Lung (tissue), 11 donors: ENCODE measurements at regions not wholly inside any gene's neighbourhood (a gene's known extent, or its start where the extent isn't known, plus 50 kb on each side); places are given as distances from the start of the nearest gene placed in this dataset.

Source experiments
- ATAC-seq: fragments of 200-7000 bp; cut with Tn5 transposase; one replicate; pipeline ENCODE4 v1.9.1; 2020; ENCODE audit warnings: moderate number of reproducible peaks; ENCODE audit not compliant: insufficient read depth, low FRiP score
- DNase-seq, 3 donors: peaks; one replicate each; pipeline ENCODE4 v3.0.0-alpha.2; 2013 to 2017
- H3K27ac ChIP-seq, 2 donors: one replicate each; pipeline ENCODE4 v1.5.1; 2013; ENCODE audit warnings: mild to moderate bottlenecking in 2 of 2, moderate library complexity in 2 of 2, control low read depth in 1 of 2, inconsistent platforms in 1 of 2, low read depth in 1 of 2, low read length in 1 of 2
- H3K27me3 ChIP-seq, 3 donors: one replicate each; pipeline ENCODE4 v1.5.1; 2013; ENCODE audit warnings: low read length in 2 of 3; ENCODE audit not compliant: control insufficient read depth in 3 of 3, insufficient read depth in 3 of 3
- H3K36me3 ChIP-seq, 4 donors: one replicate each; pipeline ENCODE4 v1.5.1; 2013; ENCODE audit warnings: low read length in 4 of 4, mild to moderate bottlenecking in 1 of 4, moderate library complexity in 1 of 4; ENCODE audit not compliant: control insufficient read depth in 4 of 4, insufficient read depth in 4 of 4
- H3K4me1 ChIP-seq, 5 donors: one replicate each; pipeline ENCODE4 v1.5.1; 2013; ENCODE audit warnings: low read length in 5 of 5, mild to moderate bottlenecking in 2 of 5, moderate library complexity in 1 of 5; ENCODE audit not compliant: control insufficient read depth in 5 of 5, insufficient read depth in 5 of 5
- H3K4me3 ChIP-seq: one replicate; pipeline ENCODE4 v1.5.1; 2013; ENCODE audit warnings: mild to moderate bottlenecking, control low read depth, moderate library complexity
- H3K9ac ChIP-seq, 2 donors: one replicate each; pipeline ENCODE4 v1.5.1; 2013; ENCODE audit warnings: low read length in 2 of 2, control low read depth in 1 of 2; ENCODE audit not compliant: insufficient read depth in 1 of 2
- H3K9me3 ChIP-seq, 4 donors: one replicate each; pipeline ENCODE4 v1.5.1; 2013; ENCODE audit warnings: low read length in 3 of 4, mild to moderate bottlenecking in 1 of 4, moderate library complexity in 1 of 4; ENCODE audit not compliant: control insufficient read depth in 4 of 4, insufficient read depth in 3 of 4
- CTCF ChIP-seq: IDR thresholded peaks from 2 replicates; pipeline ENCODE4 v1.5.1; 2012; ENCODE audit warnings: mild to moderate bottlenecking; ENCODE audit errors: control extremely low read depth, extremely low read depth
- WGBS, 2 donors: extraction: QIAGEN DNeasy Blood & Tissue Kit; methylation state at CpG; one replicate each; pipeline ENCODE4 v1.1.7; 2013; 5-methylcytosine and 5-hydroxymethylcytosine counted together
- donor health status: control.
- donor health status: control.
- donor health status: Bipolar disorder and iron deficiency.
- donor health status: healthy.
- donor health status: DM: yes; HTN: yes; CAD: no.

GRCh38 chr6:112822769-112823168 lies 475.6 kb downstream of the RFPL4B start:
- no peak for ATAC-seq
- no peak for DNase-seq
- Histone ChIP-seq H3K4me1 (peaks cover 0 to 14% (median 0%) of the 10 kb centered on the region in 5 donors), H3K27ac (no peak overlapping the region), H3K4me3 (no peak overlapping the region), H3K9me3 (no peaks in the 10 kb centered on the region), H3K36me3 (no peaks in the 10 kb centered on the region), H3K27me3 (no peaks in the 10 kb centered on the region), H3K9ac (no peak overlapping the region)
- TF ChIP-seq CTCF = no peak
- 75 to 90% methylated on average over 2 of the region's 2 CpGs for WGBS, 2 donors

- WGBS, 2 donors = 35 to 44% methylated on average over 2 of the region's 2 CpGs
- Histone ChIP-seq H3K27ac (no peak overlapping the region), H3K4me3 (no peak overlapping the region), H3K4me1 (peaks cover 0 to 6% (median 0%) of the 10 kb centered on the region in 5 donors), H3K36me3 (no peaks in the 10 kb centered on the region), H3K9ac (no peak overlapping the region), H3K9me3 (no peaks in the 10 kb centered on the region), H3K27me3 (no peaks in the 10 kb centered on the region)
- no peak for ATAC-seq
- DNase-seq = peak; percentile 48 to 86 (median 72)
- no peak for TF ChIP-seq CTCF
Observed at GRCh38 chr6:112827793-112828192, 480.7 kb downstream of the RFPL4B start.

- Histone ChIP-seq H3K9ac (no peak overlapping the region), H3K27me3 (no peaks in the 10 kb centered on the region), H3K36me3 (no peaks in the 10 kb centered on the region), H3K9me3 (no peaks in the 10 kb centered on the region), H3K4me3 (no peak overlapping the region), H3K4me1 (peaks cover 0 to 6% (median 0%) of the 10 kb centered on the region in 5 donors), H3K27ac (no peak overlapping the region)
- TF ChIP-seq CTCF = no peak
- ATAC-seq (no peak), DNase-seq (no peak)
- WGBS, 2 donors = 42 to 61% methylated on average over 1 of the region's 1 CpG
Observed at GRCh38 chr6:112831022-112831421, 483.9 kb downstream of the RFPL4B start.

- TF ChIP-seq CTCF = no peak
Observed at GRCh38 chr6:112833581-112834131, 486.5 kb downstream of the RFPL4B start.

More at GRCh38 chr6:112833581-112834131, 486.5 kb downstream of the RFPL4B start:
- H3K4me1 ChIP-seq = no peaks in the 10 kb centered on the region
- H3K9ac ChIP-seq = no peak overlapping the region
- no peaks in the 10 kb centered on the region for H3K27me3 ChIP-seq
- H3K27ac ChIP-seq = no peak overlapping the region
- WGBS, 2 donors = 82 to 83% methylated on average over 4 of the region's 4 CpGs
- ATAC-seq (no peak), DNase-seq (no peak)
- H3K9me3 ChIP-seq = no peaks in the 10 kb centered on the region
- H3K36me3 ChIP-seq = no peaks in the 10 kb centered on the region
- no peak overlapping the region for H3K4me3 ChIP-seq
